Gastrocnemius medialis (tissue), 4 donors: ENCODE measurements at regions not wholly inside any gene's neighbourhood (a gene's known extent, or its start where the extent isn't known, plus 50 kb on each side); places are given as distances from the start of the nearest gene placed in this dataset.
"Not testable (repeated sequence)": the region's sequence is repeated elsewhere in the genome, so short reads cannot be mapped to it uniquely, and the experiment has no call there.

Experiments used
- ATAC-seq, 2 donors: fragments of 150-250 bp; one replicate each; pipeline ENCODE4 v1.9.1; 2016
- DNase-seq, 2 donors: peaks; one replicate each; pipeline ENCODE4 v3.0.0-alpha.2; 2019
- H3K27ac ChIP-seq, 4 donors: fragments of 200-600 bp; sonication (generic); 1 replicate in 1 of 4; 2 replicates in 3 of 4; pipeline ENCODE4 v1.5.1; 2016 to 2018; ENCODE audit warnings: mild to moderate bottlenecking in 2 of 4, moderate library complexity in 1 of 4
- H3K27me3 ChIP-seq, 3 donors: fragments of 200-600 bp; sonication (generic) in 2 of 3; 1 replicate in 1 of 3; 2 replicates in 2 of 3; pipeline versions ENCODE4 v1.5.1 to v1.6.0; 2016 to 2019; ENCODE audit warnings: mild to moderate bottlenecking in 1 of 3, moderate library complexity in 1 of 3
- H3K36me3 ChIP-seq, 2 donors: fragments of 200-600 bp; sonication (generic) in 1 of 2; one replicate each; pipeline ENCODE4 v1.5.1; 2017 to 2018
- H3K4me1 ChIP-seq, 2 donors: fragments of 200-600 bp; sonication (generic) in 1 of 2; one replicate each; pipeline ENCODE4 v1.5.1; 2016 to 2017; ENCODE audit warnings: mild to moderate bottlenecking in 2 of 2
- H3K4me3 ChIP-seq, 4 donors: fragments of 200-600 bp; sonication (generic) in 3 of 4; 1 replicate in 1 of 4; 2 replicates in 3 of 4; pipeline ENCODE4 v1.5.1; 2016 to 2019; ENCODE audit warnings: mild to moderate bottlenecking in 2 of 4
- H3K9me3 ChIP-seq, 3 donors: fragments of 200-600 bp; sonication (generic) in 2 of 3; 1 replicate in 1 of 3; 2 replicates in 2 of 3; pipeline ENCODE4 v1.5.1; 2016 to 2019
- CTCF ChIP-seq, 5 experiments: fragments of 450-650 bp in 3 of 5; fragments of 200-600 bp in 2 of 5; sonication (generic) in 2 of 5; IDR thresholded peaks in 4 of 5; conservative IDR thresholded peaks in 1 of 5; 1 replicate in 4 of 5; 2 replicates in 1 of 5; pipeline ENCODE4 v1.5.1; 2016 to 2019; ENCODE audit warnings: antibody characterized with exemption in 5 of 5, mild to moderate bottlenecking in 3 of 5, moderate library complexity in 3 of 5
- POLR2A ChIP-seq, 2 donors: fragments of 450-650 bp; IDR thresholded peaks; one replicate each; pipeline ENCODE4 v1.6.1; 2017; ENCODE audit warnings: antibody characterized with exemption in 2 of 2, mild to moderate bottlenecking in 2 of 2, moderate library complexity in 2 of 2
- in situ Hi-C, 4 donors: fragments of 200-750 bp; cut with MboI; loops; one replicate each; pipeline versions ENCODE4 v1.15.0 to v1.8.0; 2017; ENCODE audit warnings: low sequenced_read_pairs in 4 of 4
- intact Hi-C: fragments of 100-400 bp; cut with DNase I; formaldehyde crosslinking; loops from one replicate; pipeline ENCODE4 v1.15.1; 2023; ENCODE audit warnings: low total_unique reads

GRCh38 chr4:112736718-112737135 lies 99.8 kb downstream of the LARP7 start:
- peaks cover 5 to 6% of the 10 kb centered on the region in 2 donors for H3K4me1 ChIP-seq
- no peak overlapping the region for H3K27ac ChIP-seq
- TF ChIP-seq POLR2A (IDR thresholded peaks at IDR 0.05), result no peak
- no peak for TF ChIP-seq CTCF (IDR thresholded peaks at IDR 0.05 in 4 of 5, conservative IDR thresholded peaks at IDR 0.05 in 1 of 5)
- no peak overlapping the region for H3K4me3 ChIP-seq
- no peaks in the 10 kb centered on the region for H3K9me3 ChIP-seq
- intact Hi-C loops, result no loop called here
- H3K27me3 ChIP-seq, result no peaks in the 10 kb centered on the region
- DNase-seq (no peak), ATAC-seq (no peak)
- in situ Hi-C loops, result no loop called here
- no peaks in the 10 kb centered on the region for H3K36me3 ChIP-seq

- intact Hi-C loops (no loop called here), in situ Hi-C loops (no loop called here)
- no peaks in the 10 kb centered on the region for H3K36me3 ChIP-seq
Observed at GRCh38 chr4:112739442-112739841, 102.5 kb downstream of the LARP7 start.

GRCh38 chr4:112747036-112747435 lies 110.1 kb downstream of the LARP7 start:
- H3K4me3 ChIP-seq, result no peak overlapping the region
- in situ Hi-C loops (no loop called here), intact Hi-C loops (no loop called here)
- H3K27me3 ChIP-seq, result no peaks in the 10 kb centered on the region
- no peaks in the 10 kb centered on the region for H3K36me3 ChIP-seq
- H3K4me1 ChIP-seq, result peaks cover 0 to 4% of the 10 kb centered on the region in 2 donors
- no peaks in the 10 kb centered on the region for H3K9me3 ChIP-seq
- no peak overlapping the region for H3K27ac ChIP-seq
- TF ChIP-seq CTCF (IDR thresholded peaks at IDR 0.05 in 4 of 5, conservative IDR thresholded peaks at IDR 0.05 in 1 of 5) (no peak), POLR2A (IDR thresholded peaks at IDR 0.05) (no peak)
- DNase-seq (no peak), ATAC-seq (no peak)

More at GRCh38 chr4:112739442-112739841, 102.5 kb downstream of the LARP7 start:
- Histone ChIP-seq H3K27ac (no peak overlapping the region), H3K9me3 (no peaks in the 10 kb centered on the region), H3K4me1 (no peaks in the 10 kb centered on the region), H3K4me3 (no peak overlapping the region), H3K27me3 (no peaks in the 10 kb centered on the region)
- ATAC-seq (no peak), DNase-seq (no peak)
- TF ChIP-seq POLR2A (IDR thresholded peaks at IDR 0.05) (no peak), CTCF (IDR thresholded peaks at IDR 0.05 in 4 of 5, conservative IDR thresholded peaks at IDR 0.05 in 1 of 5) (no peak)

GRCh38 chr4:112748352-112748878 lies 111.5 kb downstream of the LARP7 start:
- intact Hi-C loops, result no loop called here
- no peak overlapping the region for H3K4me3 ChIP-seq
- TF ChIP-seq CTCF (IDR thresholded peaks at IDR 0.05 in 4 of 5, conservative IDR thresholded peaks at IDR 0.05 in 1 of 5) (no peak), POLR2A (IDR thresholded peaks at IDR 0.05) (no peak)
- DNase-seq (no peak), ATAC-seq (no peak)
- H3K27me3 ChIP-seq, result no peaks in the 10 kb centered on the region
- H3K4me1 ChIP-seq, result peaks cover 0 to 4% of the 10 kb centered on the region in 2 donors
- no peaks in the 10 kb centered on the region for H3K36me3 ChIP-seq
- no peak overlapping the region for H3K27ac ChIP-seq
- no peaks in the 10 kb centered on the region for H3K9me3 ChIP-seq
- in situ Hi-C loops, result no loop called here

GRCh38 chr4:112750749-112751148 lies 113.8 kb downstream of the LARP7 start:
- ATAC-seq, DNase-seq, H3K27me3 ChIP-seq, H3K27ac ChIP-seq, H3K4me3 ChIP-seq, intact Hi-C loops, H3K4me1 ChIP-seq, H3K36me3 ChIP-seq, H3K9me3 ChIP-seq: not testable (repeated sequence)
- in situ Hi-C loops, result loop anchor here in 1 of 4 donors (25.0 kb wide), 1 partner anchor 413 kb away; no protein-coding TSS in a partner anchor
